Ureter (tissue), 1 donor: ENCODE measurements at regions not wholly inside any gene's neighbourhood (a gene's known extent, or its start where the extent isn't known, plus 50 kb on each side); places are given as distances from the start of the nearest gene placed in this dataset.

Experiments used
- DNase-seq: peaks from one replicate; pipeline ENCODE4 v3.0.0-alpha.2; 2020; ENCODE audit warnings: low spot score
- donor health status: DM: yes; HTN: yes; CAD: no.

- no peak for DNase-seq
Measured at GRCh38 chr2:126748188-126748760, 92.3 kb downstream of the GYPC start.

- no peak for DNase-seq
Measured at GRCh38 chr2:126748929-126749518, 93.1 kb downstream of the GYPC start.

GRCh38 chr2:126749537-126749936, 93.6 kb downstream of the GYPC start:
- DNase-seq, result no peak

- no peak for DNase-seq
Measured at GRCh38 chr2:126750506-126750905, 94.5 kb downstream of the GYPC start.

- DNase-seq, result no peak
Measured at GRCh38 chr2:126751477-126751876, 95.5 kb downstream of the GYPC start.

GRCh38 chr2:126752876-126753275, 96.9 kb downstream of the GYPC start:
- DNase-seq, result no peak

- DNase-seq, result no peak
Measured at GRCh38 chr2:126753501-126754212, 97.7 kb downstream of the GYPC start.

- DNase-seq, result no peak
Measured at GRCh38 chr2:126754240-126755004, 98.5 kb downstream of the GYPC start.

GRCh38 chr2:126756125-126756524, 100.2 kb downstream of the GYPC start:
- no peak for DNase-seq

GRCh38 chr2:126761256-126761980, 105.5 kb downstream of the GYPC start:
- no peak for DNase-seq

- DNase-seq, result no peak
Measured at GRCh38 chr2:126761981-126762878, 106.3 kb downstream of the GYPC start.

- no peak for DNase-seq
Measured at GRCh38 chr2:126764686-126765265, 108.8 kb downstream of the GYPC start.

GRCh38 chr2:126765395-126765794, 109.4 kb downstream of the GYPC start:
- DNase-seq, result no peak

- DNase-seq, result no peak
Measured at GRCh38 chr2:126766295-126766968, 110.5 kb downstream of the GYPC start.

GRCh38 chr2:126766969-126767296, 111.0 kb downstream of the GYPC start:
- no peak for DNase-seq

GRCh38 chr2:126769118-126769517, 113.2 kb downstream of the GYPC start:
- no peak for DNase-seq

- no peak for DNase-seq
Measured at GRCh38 chr2:126770466-126770865, 114.5 kb downstream of the GYPC start.

- no peak for DNase-seq
Measured at GRCh38 chr2:126771094-126771493, 115.1 kb downstream of the GYPC start.

- no peak for DNase-seq
Measured at GRCh38 chr2:126771501-126772195, 115.7 kb downstream of the GYPC start.
